HG02798 (cell line): ENCODE measurements at regions not wholly inside any gene's neighbourhood (a gene's known extent, or its start where the extent isn't known, plus 50 kb on each side); places are given as distances from the start of the nearest gene placed in this dataset.
"Not testable (repeated sequence)": the region's sequence is repeated elsewhere in the genome, so short reads cannot be mapped to it uniquely, and the experiment has no call there.

Source experiments
- ATAC-seq: cut with Tn5 transposase; IDR thresholded peaks from one replicate; pipeline ENCODE4 v1.9.1; 2021; ENCODE audit warnings: mild to moderate bottlenecking; ENCODE audit not compliant: unreplicated experiment, poor library complexity

DNA sequence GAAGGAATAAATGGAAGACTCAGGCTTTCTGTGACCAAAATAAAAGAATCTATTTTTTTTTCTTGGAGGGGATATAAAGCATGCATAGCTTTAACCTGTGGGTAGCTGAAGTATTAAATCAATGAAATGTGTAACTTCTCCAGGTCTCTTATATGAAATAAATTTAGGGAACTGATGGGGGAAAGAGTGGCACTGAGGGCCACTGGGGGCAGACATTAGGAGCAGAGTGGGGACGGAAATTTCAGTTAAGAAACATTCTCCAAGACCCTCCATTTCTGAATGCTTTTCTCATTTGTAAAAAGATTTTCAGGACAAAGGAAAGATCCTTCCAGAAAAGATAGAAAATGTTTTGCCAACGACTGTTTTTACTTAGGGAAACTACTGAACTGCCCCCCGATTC, 131.0 kb downstream of the GPX5 start:
- ATAC-seq: no peak

GRCh38 chr6:28657381-28657768, 131.7 kb downstream of the GPX5 start:
- no peak for ATAC-seq

GRCh38 chr6:28657769-28658465, 132.2 kb downstream of the GPX5 start:
- peak; percentile 78 for ATAC-seq

DNA sequence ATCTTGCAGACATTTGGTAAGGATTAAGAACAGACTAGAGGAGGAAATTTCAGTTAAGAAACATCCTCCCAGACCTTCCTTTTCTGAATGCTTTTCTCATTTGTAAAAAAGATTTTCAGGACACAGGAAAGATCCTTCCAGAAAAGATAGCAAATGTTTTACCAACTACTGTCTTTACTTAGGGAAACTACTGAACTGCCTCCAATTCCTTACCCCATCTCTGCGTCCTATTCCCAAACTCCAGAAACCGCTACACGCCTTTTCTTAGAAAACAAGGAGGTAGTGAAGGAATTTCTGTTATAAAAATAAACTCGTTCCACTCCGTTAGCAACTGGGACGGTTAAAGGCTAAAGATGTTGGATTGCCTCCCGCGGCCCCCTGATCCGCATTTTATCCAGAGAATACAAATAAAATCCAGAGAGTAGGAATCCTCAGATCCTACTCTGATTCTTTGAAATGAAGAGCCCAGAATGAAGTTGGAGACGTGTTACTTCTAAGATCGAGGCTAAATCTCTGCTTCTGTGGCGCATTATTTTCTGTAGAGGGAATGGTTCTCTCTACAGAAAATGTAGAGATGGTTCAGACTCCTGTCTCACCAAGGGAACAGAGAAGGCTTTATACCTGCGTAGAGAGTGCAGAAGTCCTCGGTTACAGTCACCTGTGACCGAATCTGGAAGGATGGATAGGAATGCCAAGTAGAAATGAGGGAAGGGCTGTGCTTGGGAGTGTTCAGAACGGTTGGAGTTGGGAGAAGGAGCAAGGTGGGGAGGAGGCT, 133.0 kb downstream of the GPX5 start:
- ATAC-seq: no peak

- no peak for ATAC-seq
These were observed 133.5 kb downstream of the GPX5 start for GRCh38 chr6:28659250-28659566.

GRCh38 chr6:28661097-28661713, 135.5 kb downstream of the GPX5 start:
- ATAC-seq: no peak

GRCh38 chr6:28664870-28665396, 139.3 kb downstream of the GPX5 start:
- no peak for ATAC-seq

DNA sequence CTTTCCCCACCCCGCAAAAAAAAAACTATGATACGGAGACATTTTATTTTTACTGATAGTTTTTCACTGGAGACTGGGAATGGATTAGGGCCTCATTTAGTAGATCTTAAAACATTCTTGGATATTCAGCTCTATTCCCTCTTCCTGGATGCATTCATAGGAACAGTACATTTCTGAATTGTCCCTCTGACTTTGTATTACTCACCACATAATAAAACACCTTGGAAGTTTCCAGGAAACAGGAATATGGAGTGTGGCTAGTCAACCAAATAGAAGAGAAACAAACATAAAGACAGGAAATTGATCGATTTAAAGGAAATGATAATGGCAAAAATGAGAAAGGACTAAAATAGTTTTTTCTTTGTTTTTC, 147.7 kb downstream of the GPX5 start:
- ATAC-seq: no peak

DNA sequence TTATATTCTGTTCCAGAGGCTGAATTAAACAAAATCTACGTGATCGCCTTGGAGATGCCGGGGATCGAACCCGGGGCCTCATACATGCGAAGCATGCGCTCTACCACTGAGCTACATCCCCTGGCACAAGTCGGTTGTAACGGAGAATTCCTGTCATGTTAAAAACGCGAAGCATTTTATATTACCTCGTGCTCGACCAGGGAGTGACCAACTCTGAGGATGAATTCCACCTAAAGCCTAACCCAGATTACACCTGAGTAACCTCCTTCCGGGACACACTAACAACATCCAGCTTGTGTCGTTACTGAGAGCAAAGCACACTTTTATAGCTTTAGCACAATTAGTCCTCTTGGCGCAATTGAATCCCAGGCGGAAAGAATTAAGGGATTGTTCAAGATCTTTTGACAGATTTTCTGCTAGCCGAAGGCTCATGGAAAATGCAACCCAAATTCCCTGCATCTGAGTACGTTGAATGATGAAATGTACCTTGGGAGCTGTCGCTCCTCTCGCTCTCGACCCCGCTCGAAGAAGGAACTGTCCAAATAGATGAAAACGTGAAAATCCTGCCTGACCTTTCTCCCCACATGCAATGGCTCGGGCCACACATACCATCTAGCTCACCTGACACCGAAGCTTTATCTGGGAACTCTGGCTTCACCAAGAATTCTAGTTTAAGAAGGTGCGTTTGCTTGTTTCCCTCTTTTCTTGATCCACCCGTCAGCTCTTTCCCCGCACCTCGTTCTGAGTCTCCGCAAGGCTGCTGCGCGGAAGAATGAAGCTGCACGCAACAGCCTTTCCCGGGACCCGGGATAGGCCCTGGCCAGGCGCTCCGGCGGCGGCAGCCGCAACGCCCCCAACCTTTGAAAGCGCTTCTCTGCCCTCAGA, 148.3 kb downstream of the GPX5 start:
- ATAC-seq: peak; percentile 51

DNA sequence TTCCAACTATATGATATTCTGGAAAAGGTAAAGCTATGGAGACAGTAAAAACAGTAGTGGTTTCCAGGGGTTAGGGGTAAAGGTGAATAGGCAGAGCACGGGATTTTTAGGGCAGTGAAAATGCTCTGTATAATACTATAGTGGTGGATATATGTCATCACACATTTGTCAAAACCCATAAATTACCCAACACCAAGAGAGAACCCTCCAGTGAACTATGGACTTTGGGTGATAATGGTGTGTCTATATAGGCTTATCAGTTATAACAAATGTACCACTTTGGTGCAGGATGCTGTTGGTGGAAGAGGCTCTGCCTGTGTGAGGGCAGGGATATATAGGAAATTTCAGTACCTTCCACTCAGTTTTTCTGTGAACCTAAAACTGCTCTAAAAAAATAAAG, 149.9 kb downstream of the GPX5 start:
- ATAC-seq: no peak

DNA sequence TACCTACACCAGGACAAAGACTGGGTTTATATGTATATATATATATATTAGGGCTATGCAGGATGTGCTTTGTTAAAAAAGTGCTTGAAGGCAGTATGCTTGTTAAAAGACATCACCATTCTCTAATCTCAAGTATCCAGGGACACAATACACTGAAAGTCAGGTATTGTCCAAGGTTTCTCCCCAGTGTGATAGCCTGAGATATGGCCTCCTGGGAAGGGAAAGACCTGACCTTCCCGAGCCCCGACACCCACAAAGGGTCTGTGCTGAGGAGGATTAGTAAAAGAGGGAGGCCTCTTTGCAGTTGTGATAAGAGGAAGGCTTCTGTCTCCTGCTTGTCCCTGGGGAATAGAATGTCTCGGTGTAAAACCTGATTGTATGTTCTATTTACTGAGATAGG, 156.9 kb downstream of the GPX5 start:
- ATAC-seq: no peak

DNA sequence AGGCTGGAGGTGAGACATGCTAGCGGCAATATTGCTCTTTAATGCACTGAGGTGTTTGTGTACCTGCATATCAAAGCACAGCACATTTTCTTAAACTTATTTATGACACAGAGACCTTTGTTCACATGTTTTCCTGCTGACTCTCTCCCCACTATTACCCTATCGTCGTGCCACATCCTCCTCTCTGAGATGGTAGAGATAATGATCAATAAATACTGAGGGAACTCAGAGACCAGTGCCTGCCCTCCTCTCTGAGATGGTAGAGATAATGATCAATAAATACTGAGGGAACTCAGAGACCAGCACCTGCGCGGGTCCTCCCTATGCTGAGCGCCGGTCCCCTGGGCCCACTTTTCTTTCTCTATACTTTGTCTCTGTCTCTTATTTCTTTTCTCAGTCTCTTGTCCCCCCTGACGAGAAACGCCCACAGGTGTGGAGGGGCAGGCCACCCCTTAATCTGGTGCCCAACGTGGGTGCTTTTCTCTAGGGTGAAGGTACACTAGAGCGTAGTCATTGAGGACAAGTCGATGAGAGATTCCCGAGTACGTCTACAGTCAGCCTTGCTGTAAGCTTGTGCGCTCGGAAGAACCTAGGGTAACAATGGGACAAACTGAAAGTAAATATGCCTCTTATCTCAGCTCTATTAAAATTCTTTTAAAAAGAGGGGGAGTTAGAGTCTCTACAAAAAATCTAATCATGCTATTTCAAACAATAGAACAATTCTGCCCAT, 157.4 kb downstream of the GPX5 start:
- ATAC-seq: not testable (repeated sequence)

- no peak for ATAC-seq
These were observed 158.4 kb downstream of the GPX5 start for GRCh38 chr6:28683945-28684538.

GRCh38 chr6:28685960-28686359, 160.3 kb downstream of the GPX5 start:
- not testable (repeated sequence) for ATAC-seq

- not testable (repeated sequence) for ATAC-seq
These were observed 160.9 kb downstream of the GPX5 start for GRCh38 chr6:28686446-28687027.

- ATAC-seq: not testable (repeated sequence)
These were observed 161.8 kb downstream of the GPX5 start for GRCh38 chr6:28687309-28687981.

- not testable (repeated sequence) for ATAC-seq
These were observed 166.3 kb downstream of the GPX5 start for GRCh38 chr6:28691991-28692390.

- no peak for ATAC-seq
These were observed 167.5 kb downstream of the GPX5 start for GRCh38 chr6:28693033-28693750.
